C4-2B (cell line): ENCODE measurements at regions not wholly inside any gene's neighbourhood (a gene's known extent, or its start where the extent isn't known, plus 50 kb on each side); places are given as distances from the start of the nearest gene placed in this dataset.

Experiments used
- ZFX ChIP-seq: fragments of 450-650 bp; IDR thresholded peaks from 2 replicates; pipeline ENCODE4 v1.6.1; 2017
- TF ChIP-seq, protein P1 (sequence below): fragments of 450-650 bp; conservative IDR thresholded peaks from 2 replicates; pipeline ENCODE4 v1.5.1; 2017; ENCODE audit warnings: mild to moderate bottlenecking

DNA sequence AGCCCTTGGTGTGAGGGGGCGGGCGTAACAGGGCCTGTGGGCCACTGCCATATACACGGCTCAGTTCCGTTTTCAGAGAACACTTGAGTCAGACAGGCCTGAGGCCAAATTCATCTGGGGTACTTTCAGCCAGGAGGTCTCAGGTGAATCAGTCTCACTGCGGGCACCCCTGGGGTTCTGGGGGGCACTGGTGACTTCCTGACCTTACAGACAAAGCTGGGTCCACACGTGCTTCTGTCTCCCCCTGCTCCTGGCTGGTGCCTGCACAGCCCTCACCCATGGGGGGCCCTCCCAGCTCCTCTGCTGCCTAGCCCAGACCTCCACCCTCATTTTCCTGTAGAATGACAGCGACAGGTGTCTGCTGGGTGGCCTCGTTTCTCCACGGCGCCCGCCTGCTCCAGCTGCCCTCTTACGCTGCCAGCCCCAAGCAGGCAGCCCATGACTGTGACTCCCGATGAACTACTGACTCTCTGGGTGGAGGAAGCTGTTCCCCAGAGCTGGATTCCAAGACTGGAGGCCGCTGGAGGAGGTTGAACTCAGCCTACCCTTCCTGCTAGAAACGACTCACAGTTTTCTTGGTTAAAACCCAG, 374.1 kb upstream of the IRX4 start:
- TF ChIP-seq, protein P1, sequence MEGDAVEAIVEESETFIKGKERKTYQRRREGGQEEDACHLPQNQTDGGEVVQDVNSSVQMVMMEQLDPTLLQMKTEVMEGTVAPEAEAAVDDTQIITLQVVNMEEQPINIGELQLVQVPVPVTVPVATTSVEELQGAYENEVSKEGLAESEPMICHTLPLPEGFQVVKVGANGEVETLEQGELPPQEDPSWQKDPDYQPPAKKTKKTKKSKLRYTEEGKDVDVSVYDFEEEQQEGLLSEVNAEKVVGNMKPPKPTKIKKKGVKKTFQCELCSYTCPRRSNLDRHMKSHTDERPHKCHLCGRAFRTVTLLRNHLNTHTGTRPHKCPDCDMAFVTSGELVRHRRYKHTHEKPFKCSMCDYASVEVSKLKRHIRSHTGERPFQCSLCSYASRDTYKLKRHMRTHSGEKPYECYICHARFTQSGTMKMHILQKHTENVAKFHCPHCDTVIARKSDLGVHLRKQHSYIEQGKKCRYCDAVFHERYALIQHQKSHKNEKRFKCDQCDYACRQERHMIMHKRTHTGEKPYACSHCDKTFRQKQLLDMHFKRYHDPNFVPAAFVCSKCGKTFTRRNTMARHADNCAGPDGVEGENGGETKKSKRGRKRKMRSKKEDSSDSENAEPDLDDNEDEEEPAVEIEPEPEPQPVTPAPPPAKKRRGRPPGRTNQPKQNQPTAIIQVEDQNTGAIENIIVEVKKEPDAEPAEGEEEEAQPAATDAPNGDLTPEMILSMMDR, result no peak
- no peak for TF ChIP-seq ZFX
